OCI-LY3 (cell line): ENCODE measurements at regions not wholly inside any gene's neighbourhood (a gene's known extent, or its start where the extent isn't known, plus 50 kb on each side); places are given as distances from the start of the nearest gene placed in this dataset.

Source experiments
- H2AFZ ChIP-seq: fragments of 200-600, 300-600 bp; shearing (Covaris generic); 2 replicates; pipeline ENCODE4 v1.6.0; 2014; ENCODE audit warnings: antibody characterized with exemption, low read depth, low read length
- H3K27ac ChIP-seq: fragments of 200-600, 300-600 bp; sonication (generic); 2 replicates; pipeline ENCODE4 v1.5.1; 2014; ENCODE audit warnings: mild to moderate bottlenecking, low read length, moderate library complexity, mixed read lengths
- H3K27me3 ChIP-seq: fragments of 200-600, 300-600 bp; sonication (generic); 2 replicates; pipeline ENCODE4 v1.6.1; 2014; ENCODE audit warnings: low read depth, low read length, mixed read lengths
- H3K36me3 ChIP-seq: fragments of 200-600, 300-600 bp; sonication (generic); replicated peaks from 2 replicates; pipeline ENCODE3; 2014; ENCODE audit warnings: low read depth, low read length, mixed read lengths
- H3K4me1 ChIP-seq: fragments of 300-600, 200-600 bp; sonication (generic); 2 replicates; pipeline ENCODE4 v1.6.1; 2014; ENCODE audit warnings: low read length, mixed read lengths
- H3K4me2 ChIP-seq: fragments of 200-600, 300-600 bp; sonication (generic); 2 replicates; pipeline ENCODE4 v1.6.1; 2014; ENCODE audit warnings: low read length, mixed read lengths
- H3K4me3 ChIP-seq: fragments of 300-600, 200-600 bp; sonication (generic); 2 replicates; pipeline ENCODE4 v1.5.1; 2014; ENCODE audit warnings: antibody characterized with exemption, mild to moderate bottlenecking, low read length, moderate library complexity
- H3K79me2 ChIP-seq: fragments of 300-600, 200-600 bp; shearing (Covaris generic); 2 replicates; pipeline ENCODE4 v1.6.1; 2014; ENCODE audit warnings: mild to moderate bottlenecking, low read length, mixed read lengths
- H3K9ac ChIP-seq: fragments of 300-600, 200-600 bp; shearing (Covaris generic); 2 replicates; pipeline ENCODE4 v1.6.0; 2014; ENCODE audit warnings: mild to moderate bottlenecking, low read length, moderate library complexity
- H3K9me3 ChIP-seq: fragments of 200-600, 300-600 bp; shearing (Covaris generic); 2 replicates; pipeline ENCODE4 v1.6.1; 2014; ENCODE audit warnings: low read length, mixed read lengths; ENCODE audit not compliant: insufficient read depth
- H4K20me1 ChIP-seq: fragments of 200-600, 300-600 bp; sonication (generic); 2 replicates; pipeline ENCODE4 v1.6.1; 2016; ENCODE audit warnings: low read length, mixed read lengths; ENCODE audit not compliant: insufficient read depth
- CTCF ChIP-seq: fragments of 200-600, 300-600 bp; sonication (generic); IDR thresholded peaks from 2 replicates; pipeline ENCODE4 v1.5.1; 2014; ENCODE audit warnings: antibody characterized with exemption, low read length, low read depth
- EZH2phosphoT487 ChIP-seq: fragments of 200-600 bp; shearing (Covaris generic); IDR thresholded peaks from 2 replicates; pipeline ENCODE4 v1.6.1; 2018; ENCODE audit warnings: antibody characterized with exemption, mixed run types, low read depth

- H2AFZ ChIP-seq: no peak overlapping the region
- no peak overlapping the region for H3K4me2 ChIP-seq
- no peaks in the 10 kb centered on the region for H3K79me2 ChIP-seq
- H3K9me3 ChIP-seq: no peaks in the 10 kb centered on the region
- no peak for TF ChIP-seq EZH2phosphoT487
- TF ChIP-seq CTCF: no peak
- H4K20me1 ChIP-seq: no peaks in the 10 kb centered on the region
- no peak overlapping the region for H3K4me3 ChIP-seq
- no peak overlapping the region for H3K27ac ChIP-seq
- H3K9ac ChIP-seq: no peak overlapping the region
- no peaks in the 10 kb centered on the region for H3K4me1 ChIP-seq
- H3K36me3 ChIP-seq: no peaks in the 10 kb centered on the region
- H3K27me3 ChIP-seq: no peaks in the 10 kb centered on the region
Measured at GRCh38 chr5:1730487-1730847, 69.2 kb downstream of the MRPL36 start.

GRCh38 chr5:1729641-1730486, 69.8 kb downstream of the MRPL36 start:
- H3K4me1 ChIP-seq: no peaks in the 10 kb centered on the region
- H3K9me3 ChIP-seq: no peaks in the 10 kb centered on the region
- H4K20me1 ChIP-seq: no peaks in the 10 kb centered on the region
- TF ChIP-seq EZH2phosphoT487 (no peak), CTCF (no peak)
- no peak overlapping the region for H3K4me2 ChIP-seq
- no peak overlapping the region for H3K4me3 ChIP-seq
- no peaks in the 10 kb centered on the region for H3K36me3 ChIP-seq
- no peak overlapping the region for H2AFZ ChIP-seq
- H3K9ac ChIP-seq: no peak overlapping the region
- no peaks in the 10 kb centered on the region for H3K79me2 ChIP-seq
- no peaks in the 10 kb centered on the region for H3K27me3 ChIP-seq
- no peak overlapping the region for H3K27ac ChIP-seq

- Histone ChIP-seq H3K27ac (no peak overlapping the region), H3K4me1 (no peaks in the 10 kb centered on the region), H3K27me3 (no peaks in the 10 kb centered on the region), H3K4me3 (no peak overlapping the region), H4K20me1 (no peaks in the 10 kb centered on the region), H3K4me2 (no peak overlapping the region), H3K9me3 (no peaks in the 10 kb centered on the region), H3K36me3 (no peaks in the 10 kb centered on the region), H3K9ac (no peak overlapping the region), H2AFZ (no peak overlapping the region), H3K79me2 (no peaks in the 10 kb centered on the region)
- TF ChIP-seq CTCF (no peak), EZH2phosphoT487 (no peak)
Measured at GRCh38 chr5:1728846-1729245, 70.8 kb downstream of the MRPL36 start.

GRCh38 chr5:1727571-1727970, 72.1 kb downstream of the MRPL36 start:
- Histone ChIP-seq H3K27me3 (no peaks in the 10 kb centered on the region), H3K79me2 (no peaks in the 10 kb centered on the region), H2AFZ (no peak overlapping the region), H3K9me3 (no peaks in the 10 kb centered on the region), H3K36me3 (no peaks in the 10 kb centered on the region), H4K20me1 (no peaks in the 10 kb centered on the region), H3K4me1 (no peaks in the 10 kb centered on the region), H3K4me3 (no peak overlapping the region), H3K9ac (no peak overlapping the region), H3K4me2 (no peak overlapping the region), H3K27ac (no peak overlapping the region)
- no peak for TF ChIP-seq CTCF
- TF ChIP-seq EZH2phosphoT487: no peak
